Renal cortical epithelial cell (primary cell): ENCODE measurements at regions not wholly inside any gene's neighbourhood (a gene's known extent, or its start where the extent isn't known, plus 50 kb on each side); places are given as distances from the start of the nearest gene placed in this dataset.

Source experiments
- DNase-seq: peaks from one replicate; pipeline ENCODE4 v3.0.0-alpha.2; 2011; ENCODE audit warnings: low read depth

DNA sequence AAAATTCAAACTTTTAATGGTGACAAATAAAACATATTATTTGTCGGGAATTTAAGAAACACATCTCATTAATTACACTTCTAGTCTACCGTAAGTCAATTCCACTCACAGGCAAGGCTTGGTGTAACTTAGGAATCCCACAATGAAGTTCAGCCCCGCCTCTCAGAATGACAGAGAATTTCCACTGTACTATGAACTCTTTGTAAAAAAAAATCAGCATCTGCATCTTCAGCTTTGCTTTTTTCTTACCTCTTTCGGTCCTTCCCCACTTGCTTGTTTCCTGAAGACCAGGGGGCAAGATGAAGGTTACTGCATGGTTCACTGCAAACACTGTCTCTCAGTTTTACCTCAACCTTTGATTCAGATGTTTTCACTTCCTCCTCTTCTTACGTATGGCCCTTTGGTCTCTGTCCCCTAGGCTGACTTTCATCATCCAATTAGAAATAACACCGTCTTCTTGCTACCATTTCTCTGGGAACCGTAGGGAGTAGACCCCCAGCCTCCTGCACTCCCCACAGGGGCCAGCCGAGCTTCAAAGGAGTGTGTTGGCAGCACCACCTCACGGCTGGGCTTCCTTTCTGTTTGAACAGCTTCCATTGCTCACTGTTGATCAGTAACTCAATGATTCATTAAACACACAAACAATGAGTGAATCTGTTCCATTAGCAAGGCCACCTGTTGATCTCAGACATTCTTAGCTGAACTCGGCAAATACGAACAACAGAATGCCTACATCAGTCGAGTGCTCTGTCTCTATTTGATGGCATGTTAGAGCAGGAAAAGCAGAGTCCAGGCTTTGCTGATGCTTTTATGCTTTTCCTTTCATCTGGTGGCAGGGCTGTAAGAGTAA lies 343.0 kb downstream of the BMP4 start:
- DNase-seq, result peak; percentile 99

DNA sequence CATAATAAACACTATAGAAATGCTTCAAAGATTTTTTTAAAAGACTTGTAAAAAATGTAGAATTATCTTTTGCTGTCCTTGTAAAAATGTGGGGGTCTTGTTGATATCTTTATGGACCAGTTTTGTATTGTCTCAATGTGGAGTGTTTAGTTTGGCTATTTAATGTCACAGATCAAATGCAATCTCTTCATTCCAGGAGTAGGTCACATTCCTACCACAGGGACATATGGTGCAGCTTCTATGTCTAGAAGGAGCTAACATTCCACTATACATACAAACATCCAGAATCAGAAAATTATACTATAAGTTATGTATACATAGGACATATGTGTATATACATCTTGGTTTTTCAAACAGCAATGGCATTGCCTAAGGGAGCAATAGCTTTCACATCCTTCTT lies 345.7 kb downstream of the BMP4 start:
- DNase-seq, result no peak

DNA sequence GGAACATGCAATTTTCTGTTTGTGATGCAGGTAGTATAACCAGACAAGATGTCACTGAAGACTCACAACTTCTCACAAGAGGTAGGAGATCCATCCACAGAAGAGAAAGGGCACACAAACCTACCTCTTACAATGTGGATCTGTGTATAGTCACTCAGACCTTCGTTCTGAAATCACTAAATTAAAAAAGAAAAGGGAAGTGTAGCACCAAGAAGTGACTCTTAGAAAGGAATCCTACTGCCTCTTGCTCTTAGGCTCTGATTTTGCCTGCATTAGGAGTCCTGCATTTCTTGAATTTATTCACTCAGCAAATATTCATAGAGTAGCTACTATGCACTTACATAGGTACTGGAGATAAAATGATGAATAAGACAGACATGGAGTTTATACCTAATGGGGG lies 347.6 kb downstream of the BMP4 start:
- DNase-seq, result no peak

DNA sequence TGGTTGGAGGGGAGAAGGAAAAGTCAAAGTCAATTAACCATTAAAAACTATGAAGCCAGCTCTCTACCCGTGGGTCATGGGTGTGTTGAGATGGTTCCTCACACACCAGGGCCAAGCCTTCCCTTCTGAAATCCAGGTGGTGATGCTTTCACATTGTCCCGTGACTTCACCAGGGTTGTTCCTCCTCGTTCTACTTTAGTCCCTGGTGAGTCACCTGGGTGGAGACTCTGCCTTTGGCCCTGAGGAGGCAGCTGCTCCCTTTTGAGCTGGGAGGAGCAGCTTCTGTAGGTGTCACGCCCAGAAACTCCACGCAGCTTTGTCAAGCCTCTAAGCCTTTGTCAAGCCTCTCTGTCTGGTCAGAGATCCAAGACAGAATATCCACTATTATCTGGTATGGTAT lies 348.3 kb downstream of the BMP4 start:
- DNase-seq, result peak; percentile 26

DNA sequence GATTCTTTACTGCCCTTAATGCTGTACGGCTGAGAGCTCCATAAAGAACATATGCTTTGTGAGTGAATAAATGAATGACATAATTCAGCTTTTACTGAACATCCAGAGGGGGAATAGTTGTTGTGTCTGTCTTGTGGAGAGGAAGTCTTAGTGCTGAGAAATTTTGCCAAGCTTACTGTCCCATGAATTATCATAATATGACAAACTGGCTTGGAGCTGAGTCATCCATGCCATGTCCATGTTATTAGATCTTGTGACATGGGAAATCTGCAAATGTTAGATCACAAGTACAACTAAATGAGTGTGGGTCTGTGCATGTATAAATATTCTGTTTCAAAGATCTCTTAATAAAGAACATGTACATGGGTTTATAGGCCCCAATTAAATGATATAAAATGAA lies 350.4 kb downstream of the BMP4 start:
- DNase-seq, result no peak

DNA sequence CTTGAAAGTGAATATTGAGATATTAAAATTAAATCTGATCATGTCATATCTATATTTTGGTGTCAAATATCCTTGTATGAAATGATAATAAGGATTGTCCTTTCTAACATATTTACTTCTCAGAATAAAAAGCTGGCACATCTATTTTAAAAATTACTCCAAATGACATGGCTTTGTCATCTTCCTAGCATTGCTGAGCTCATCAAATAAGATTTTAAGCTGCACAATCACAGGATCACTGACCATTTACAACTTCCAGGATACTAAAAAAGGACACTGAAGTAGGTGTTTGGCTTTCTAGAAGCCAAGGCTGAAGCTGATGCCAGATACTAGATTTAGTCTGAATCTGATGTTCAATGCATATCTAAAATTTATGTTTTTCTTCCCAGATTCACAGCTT lies 351.1 kb downstream of the BMP4 start:
- no peak for DNase-seq

DNA sequence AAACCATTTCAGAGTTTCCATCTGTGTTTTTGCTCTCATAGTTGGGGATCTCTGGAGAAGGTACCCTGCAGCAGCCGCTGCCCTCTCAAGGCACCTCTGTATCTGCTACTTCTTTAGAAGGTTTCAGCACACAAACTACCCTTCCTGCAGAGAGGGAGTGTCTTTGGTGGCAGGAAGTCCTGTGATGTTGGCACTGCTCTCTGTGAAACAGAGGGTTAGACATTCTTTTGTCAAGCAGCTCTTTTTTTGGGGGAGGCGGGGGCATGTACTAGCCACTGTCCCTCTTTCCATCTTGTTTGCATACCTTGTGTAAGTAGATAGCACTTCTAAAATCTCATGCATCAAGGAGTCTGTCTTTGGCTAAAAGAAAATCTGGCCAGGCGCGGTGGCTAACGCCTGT lies 352.6 kb downstream of the BMP4 start:
- no peak for DNase-seq

DNA sequence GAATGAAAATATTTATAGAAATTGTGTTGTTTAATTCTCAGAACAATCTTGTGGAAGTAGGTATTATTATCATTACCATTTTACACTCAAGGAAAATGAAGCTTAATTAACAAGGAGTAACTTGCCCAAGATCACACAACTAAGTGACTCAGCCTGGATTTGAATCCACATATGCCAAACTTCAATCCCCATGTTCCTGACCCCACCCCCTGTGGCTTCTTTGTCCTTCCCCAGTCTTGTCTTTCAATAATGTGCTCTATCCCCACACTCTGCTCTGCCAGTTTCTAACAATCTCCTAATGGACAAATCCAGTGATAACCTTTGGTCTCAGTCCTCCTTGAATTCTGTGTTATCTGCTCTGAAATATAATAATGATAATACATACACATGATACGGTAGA lies 355.2 kb downstream of the BMP4 start:
- DNase-seq, result no peak

DNA sequence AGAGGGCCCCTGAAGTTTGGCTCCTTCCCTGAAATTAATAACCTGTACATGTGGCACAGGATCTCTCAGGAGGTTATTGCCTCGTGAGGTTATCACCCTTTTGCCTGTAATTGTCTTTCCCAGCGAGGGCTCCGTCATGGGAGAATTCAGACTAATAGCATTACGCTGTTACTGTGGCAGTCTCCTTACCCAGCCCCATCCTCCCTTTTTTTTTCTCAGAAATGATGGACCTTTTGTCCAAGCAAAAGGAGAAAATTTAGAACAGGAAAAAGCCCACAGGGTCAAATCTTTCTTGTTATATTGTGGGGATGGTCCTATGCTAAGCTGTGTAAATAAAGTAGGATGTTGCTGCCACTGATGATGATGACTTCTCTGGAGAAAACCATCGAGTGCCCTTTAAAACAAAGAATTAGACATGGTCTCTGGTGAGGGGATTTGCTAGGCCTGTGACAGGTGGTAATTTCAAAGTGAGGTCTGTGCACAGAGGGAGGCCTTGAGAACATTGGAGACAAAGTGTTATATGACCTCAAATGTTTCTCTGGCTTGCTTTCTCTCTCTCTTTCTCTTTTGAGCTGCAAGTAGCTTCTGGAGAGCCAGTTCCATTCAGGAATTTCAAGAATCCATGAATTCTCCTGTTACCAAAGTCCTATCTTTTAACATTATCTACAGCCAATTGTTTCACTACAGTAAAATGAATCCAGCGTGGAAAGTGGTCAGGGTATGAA lies 357.2 kb downstream of the BMP4 start:
- no peak for DNase-seq

DNA sequence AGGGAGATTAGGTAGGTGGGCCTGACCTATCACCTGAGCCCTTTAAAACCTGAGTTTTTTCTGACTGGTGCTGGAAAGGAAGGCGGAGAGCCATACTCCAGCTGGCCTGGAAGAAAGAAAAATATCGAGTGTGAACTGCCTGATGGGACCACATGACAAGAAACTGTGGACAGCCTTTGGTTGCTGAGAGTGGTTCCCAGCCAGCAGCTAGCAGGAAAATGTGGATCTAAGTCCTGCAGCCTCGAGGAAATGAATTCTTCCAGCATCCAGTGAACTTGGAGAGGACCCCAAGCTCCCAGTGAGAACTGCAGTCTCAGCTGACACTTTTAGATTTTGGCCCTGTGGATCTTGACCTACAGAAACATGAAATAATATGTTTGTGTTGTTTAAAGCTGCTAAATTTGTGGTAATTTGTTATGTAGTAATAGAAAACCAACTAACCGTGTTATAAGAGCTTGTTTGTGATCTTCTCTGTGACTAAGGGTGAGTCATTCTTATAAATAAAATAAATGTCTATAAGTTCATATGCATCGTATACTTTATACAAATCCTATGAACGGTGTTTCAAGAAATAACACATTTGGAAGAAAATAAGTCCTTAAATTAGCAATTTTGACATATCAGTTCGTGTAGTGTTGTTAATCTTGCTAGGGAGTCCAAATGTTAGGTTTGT lies 359.6 kb downstream of the BMP4 start:
- peak; percentile 26 for DNase-seq

DNA sequence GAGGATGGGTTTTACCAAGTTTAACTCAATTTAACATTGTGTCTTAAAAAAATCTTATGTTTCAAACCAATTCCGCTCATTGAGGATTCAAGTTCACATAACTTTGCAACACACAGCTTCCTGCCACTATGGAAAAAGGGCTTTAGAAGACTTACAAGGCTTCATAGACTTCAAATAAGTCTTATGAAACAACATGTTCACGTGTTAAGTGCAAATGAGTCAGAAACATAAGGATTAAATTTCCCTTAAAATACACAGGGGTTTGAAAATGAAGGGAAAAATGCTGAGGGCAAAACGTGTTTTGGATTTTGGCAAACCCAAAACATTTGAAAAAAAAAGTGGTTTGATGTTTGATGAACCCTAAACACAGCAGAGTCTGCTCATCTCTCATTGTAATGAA lies 364.8 kb downstream of the BMP4 start:
- DNase-seq, result no peak

DNA sequence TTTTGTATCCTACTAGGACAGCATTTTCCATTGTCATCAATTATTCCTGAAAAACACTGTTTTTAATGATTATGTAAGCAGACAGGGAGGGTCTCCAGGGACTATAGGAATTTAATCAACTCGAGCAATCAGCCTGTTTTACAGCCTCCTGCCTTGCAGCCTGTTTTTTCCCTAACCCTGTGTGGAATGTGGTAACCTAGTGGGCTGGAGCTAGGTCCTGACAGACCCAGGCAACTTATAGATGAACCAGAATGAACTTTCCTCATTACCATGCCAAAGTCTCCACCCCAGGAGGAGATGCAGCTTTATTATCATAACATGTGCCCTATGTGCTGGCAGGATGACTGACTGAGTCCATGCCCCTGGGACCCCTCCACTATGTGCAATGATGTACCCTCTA lies 375.1 kb downstream of the BMP4 start:
- no peak for DNase-seq

DNA sequence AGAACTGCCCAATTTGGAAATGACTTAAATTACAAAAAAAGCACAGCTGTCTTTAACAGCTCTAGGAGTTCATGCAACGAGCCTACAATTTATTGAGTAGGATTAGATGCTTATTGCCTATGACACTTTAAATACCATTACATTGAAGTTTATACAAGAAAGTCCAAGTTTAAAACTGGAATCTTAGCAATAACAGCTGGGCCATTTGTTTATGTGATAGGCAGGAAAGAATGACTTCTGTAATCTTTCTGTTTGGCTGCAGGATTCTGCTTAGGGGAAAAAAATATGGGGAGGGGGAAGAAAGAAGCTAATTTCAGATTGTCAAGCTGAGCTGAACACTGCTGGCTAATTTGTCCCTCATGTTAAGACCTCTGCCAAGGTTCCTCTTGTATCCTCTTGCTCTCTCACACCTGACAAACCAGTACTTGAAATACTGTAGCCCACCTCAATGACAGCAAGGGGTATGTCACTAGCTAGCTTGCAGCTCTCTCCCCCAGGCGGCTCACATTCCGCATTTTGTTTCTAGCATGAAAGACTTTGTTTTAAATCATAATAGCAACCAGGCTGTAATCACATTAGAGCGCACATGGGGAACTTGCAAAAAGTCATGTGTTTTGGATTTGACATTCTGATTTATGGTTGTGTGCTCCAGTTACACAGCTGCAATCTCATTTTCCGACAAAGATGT lies 384.8 kb downstream of the BMP4 start:
- no peak for DNase-seq

DNA sequence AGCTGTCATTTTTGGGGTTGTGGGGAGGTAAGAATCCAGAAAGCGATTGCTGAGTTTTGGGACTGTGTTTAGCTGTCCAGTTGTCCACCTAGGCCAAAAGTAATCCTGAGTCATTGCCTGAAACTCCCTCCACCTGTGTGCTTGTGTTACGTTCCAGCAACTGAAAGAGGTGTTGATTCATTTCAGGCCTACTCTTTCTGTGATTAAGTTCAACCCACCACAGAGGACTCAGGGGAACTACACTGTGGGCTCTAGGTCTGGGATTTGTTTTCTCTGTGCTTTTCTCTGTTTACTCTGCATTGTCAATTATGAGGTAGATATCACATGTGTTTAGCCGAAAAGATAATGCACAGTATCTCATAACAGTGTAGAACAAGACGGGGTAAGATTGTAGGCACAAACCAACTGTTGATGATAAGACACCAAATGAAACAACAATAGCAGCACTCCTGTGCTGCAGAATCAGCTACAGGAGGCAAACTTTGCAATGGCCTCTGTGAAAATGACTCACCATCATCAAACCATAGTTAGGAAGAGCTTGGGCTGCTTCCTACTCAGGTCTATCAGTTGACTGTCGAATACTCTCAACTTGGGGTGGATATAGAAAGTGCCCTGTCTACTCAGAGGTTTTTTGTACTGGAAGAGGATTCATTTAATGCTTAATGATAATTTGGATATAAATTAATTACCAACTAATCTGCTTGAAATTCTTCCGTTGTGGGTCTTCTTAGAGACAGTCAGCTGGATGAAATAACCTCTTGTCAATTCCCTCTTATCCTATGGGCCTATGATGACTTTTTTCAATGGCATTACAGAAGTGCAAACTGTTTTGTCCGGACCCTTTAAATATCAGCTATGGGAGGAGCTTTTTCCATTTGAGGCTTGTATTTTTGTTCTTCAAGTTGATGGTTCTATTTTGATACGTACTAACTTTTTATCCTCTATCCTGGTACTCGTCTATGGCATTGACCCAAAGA lies 385.9 kb downstream of the BMP4 start:
- DNase-seq, result no peak

DNA sequence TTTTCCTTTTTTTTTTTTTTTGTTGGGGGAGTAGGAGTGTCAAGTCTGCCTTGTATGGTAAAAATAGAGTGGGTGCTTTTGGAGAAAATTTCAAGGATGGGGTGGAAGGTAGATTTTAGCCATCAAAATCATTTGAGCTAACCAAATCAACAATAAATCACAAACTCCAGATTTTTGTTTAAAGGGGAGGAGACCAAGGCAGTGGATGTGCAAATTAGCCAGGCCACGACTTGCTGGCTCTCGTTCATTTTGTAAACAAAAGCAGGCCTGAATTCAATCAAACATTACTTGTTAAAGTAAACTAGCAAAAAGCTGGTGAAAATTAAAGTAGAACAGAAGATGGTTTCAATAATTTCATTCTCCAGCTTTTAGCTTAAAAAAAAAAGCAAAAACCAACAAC lies 387.2 kb downstream of the BMP4 start:
- no peak for DNase-seq

DNA sequence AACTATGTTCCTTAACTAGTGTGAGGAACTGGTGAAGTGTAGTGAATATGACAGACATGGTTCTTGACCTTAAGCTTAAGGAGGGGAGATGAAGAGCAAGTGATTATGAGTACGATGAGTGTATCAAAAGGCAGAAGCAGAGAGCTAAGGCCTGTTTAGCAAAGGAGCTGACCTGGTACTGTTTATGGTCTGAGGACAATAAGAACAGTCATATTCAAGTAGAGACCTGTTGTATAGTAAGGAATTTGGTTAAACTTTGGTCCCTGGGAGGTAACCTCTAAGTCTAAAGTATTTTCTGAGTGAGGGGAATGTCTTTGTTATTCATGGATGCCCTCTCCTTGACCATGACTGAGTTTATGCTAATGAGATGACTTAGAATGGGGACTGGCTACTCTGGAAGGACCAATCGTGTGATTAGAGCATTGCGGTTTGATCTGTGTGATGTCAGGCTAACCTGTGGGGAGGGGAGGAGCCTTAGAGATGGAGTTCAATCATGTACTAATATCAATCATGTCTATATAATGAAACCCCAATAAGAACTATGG lies 389.3 kb downstream of the BMP4 start:
- DNase-seq, result peak; percentile 35

DNA sequence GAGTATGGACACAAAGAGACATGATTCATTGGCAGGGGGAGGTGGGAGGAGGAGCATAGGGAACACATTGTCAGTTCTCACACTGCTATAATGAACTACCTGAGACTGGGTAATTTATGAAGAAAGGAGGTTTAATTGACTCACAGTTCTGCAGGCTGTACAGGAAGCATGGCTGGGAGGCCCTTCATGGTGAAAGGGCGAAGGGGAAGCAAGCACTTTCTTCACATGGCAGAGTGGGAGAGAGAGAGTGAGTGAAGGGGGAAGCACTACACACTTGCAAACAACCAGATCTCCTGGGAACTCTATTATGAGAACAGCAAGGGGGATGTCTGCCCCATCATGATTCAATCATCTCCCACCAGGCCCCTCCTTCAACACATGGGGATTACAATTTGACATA lies 391.8 kb downstream of the BMP4 start:
- DNase-seq, result no peak

DNA sequence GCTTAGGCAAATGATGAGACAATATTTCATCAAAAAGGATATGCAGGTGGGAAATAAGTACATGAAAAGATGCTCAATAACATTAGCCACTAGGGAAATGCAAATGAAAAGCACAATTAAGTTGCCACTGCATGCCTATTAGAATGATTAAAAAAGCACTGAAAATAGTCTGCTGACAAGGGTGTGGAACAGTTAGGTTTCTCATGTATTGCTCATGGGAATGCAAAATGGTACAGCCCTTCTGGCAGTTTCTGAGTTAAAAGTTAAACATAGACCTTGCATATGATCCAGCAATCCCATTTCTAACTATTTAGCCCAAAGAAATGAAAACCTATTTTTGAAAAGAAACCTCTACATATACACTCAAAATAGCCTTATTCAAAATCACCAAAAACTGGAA lies 393.0 kb downstream of the BMP4 start:
- no peak for DNase-seq

DNA sequence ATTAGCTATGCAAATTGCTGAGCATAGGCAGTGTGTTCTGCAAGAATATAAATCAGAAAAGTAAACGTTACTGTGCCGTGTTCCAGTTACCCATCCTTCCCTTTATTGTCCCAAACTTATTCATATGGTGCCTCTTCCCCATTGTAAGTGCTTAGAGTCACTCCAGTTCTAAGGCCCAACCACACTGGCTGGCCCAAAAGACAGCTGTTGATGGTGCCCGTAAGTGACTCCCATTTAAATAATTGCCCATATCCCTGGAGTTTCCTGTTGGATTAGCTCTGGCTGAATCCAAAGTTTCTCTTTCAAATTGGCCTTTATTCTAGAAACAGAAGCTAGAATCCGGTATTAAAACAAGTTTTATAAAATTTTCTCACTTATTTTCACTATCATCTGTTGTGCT lies 400.1 kb upstream of the DDHD1 start:
- DNase-seq, result no peak

DNA sequence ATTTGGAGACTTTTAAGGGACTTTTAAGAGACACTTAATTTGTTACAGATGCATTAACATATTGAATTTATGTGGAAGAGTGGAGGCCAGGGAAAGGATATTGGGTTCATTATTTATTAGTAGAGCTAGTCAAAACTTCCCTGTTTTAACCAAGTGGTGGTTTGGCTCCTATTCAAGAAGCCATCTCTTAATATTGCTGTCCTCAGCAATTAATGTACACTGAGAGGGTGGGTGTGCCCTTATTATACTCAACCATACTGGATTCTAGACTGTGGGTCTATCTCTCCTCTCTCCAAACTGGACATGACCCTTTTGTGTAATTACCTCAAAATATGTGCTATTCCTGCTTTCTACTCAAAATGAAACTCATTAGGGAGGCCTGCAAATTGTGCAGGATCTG lies 398.7 kb upstream of the DDHD1 start:
- DNase-seq, result no peak

DNA sequence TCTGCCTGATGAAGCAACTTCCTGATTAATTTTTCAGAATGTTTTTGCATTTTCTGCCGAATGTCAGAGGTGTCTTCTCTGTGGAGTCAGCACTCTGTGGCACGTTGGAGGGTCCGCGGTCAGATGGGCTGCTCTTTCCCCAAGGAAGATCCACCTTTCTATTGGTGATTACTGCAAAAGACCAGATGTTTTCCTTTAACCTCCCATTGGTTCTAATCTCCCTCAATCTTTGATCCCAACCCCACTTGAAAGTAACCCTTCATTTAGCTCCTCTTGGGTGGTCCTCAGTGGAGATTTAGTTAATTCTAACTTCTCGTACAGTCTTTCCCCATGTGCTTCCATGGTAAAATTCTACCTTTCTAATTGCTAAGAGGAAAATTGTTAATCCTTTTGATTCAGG lies 397.7 kb upstream of the DDHD1 start:
- no peak for DNase-seq
